SH-SY5Y (cell line): ENCODE measurements at regions not wholly inside any gene's neighbourhood (a gene's known extent, or its start where the extent isn't known, plus 50 kb on each side); places are given as distances from the start of the nearest gene placed in this dataset.

Experiments
- GATA2 ChIP-seq: IDR thresholded peaks from 2 replicates; pipeline ENCODE4 v1.6.1; 2011; ENCODE audit warnings: mild to moderate bottlenecking, low read depth, low read length
- GATA3 ChIP-seq: IDR thresholded peaks from 2 replicates; pipeline ENCODE4 v1.6.1; 2011; ENCODE audit warnings: low read depth, mild to moderate bottlenecking, low read length, moderate library complexity

- TF ChIP-seq GATA3 = no peak
- no peak for TF ChIP-seq GATA2
Measured at GRCh38 chr3:77815467-77815866, 775.6 kb downstream of the ROBO2 start.

- TF ChIP-seq GATA2 (no peak), GATA3 (no peak)
Measured at GRCh38 chr3:77816366-77816765, 776.5 kb downstream of the ROBO2 start.

GRCh38 chr3:77825001-77825827 is 785.3 kb downstream of the ROBO2 start:
- TF ChIP-seq GATA2 (no peak), GATA3 (no peak)

- no peak for TF ChIP-seq GATA3
- no peak for TF ChIP-seq GATA2
Measured at GRCh38 chr3:77835921-77836320, 796.0 kb downstream of the ROBO2 start.

GRCh38 chr3:77837456-77838025 is 797.6 kb downstream of the ROBO2 start:
- TF ChIP-seq GATA3 (no peak), GATA2 (no peak)

GRCh38 chr3:77859156-77859555 is 819.3 kb downstream of the ROBO2 start:
- TF ChIP-seq GATA3 = no peak
- TF ChIP-seq GATA2 = no peak

- TF ChIP-seq GATA3 = no peak
- no peak for TF ChIP-seq GATA2
Measured at GRCh38 chr3:77868725-77869124, 828.8 kb downstream of the ROBO2 start.

- TF ChIP-seq GATA2 = no peak
- no peak for TF ChIP-seq GATA3
Measured at GRCh38 chr3:77869423-77869822, 829.5 kb downstream of the ROBO2 start.

- TF ChIP-seq GATA3 (no peak), GATA2 (no peak)
Measured at GRCh38 chr3:77871436-77871835, 831.5 kb downstream of the ROBO2 start.

- TF ChIP-seq GATA2 (no peak), GATA3 (no peak)
Measured at GRCh38 chr3:77873598-77873997, 833.7 kb downstream of the ROBO2 start.

GRCh38 chr3:77885381-77885780 is 845.5 kb downstream of the ROBO2 start:
- TF ChIP-seq GATA2 (no peak), GATA3 (no peak)

GRCh38 chr3:77887611-77888010 is 847.7 kb downstream of the ROBO2 start:
- TF ChIP-seq GATA3 (no peak), GATA2 (no peak)

- TF ChIP-seq GATA3 (no peak), GATA2 (no peak)
Measured at GRCh38 chr3:77889616-77890015, 849.7 kb downstream of the ROBO2 start.

GRCh38 chr3:77898621-77899020 is 858.7 kb downstream of the ROBO2 start:
- TF ChIP-seq GATA2 (no peak), GATA3 (no peak)

- TF ChIP-seq GATA3 = no peak
- TF ChIP-seq GATA2 = no peak
Measured at GRCh38 chr3:77902675-77903074, 862.8 kb downstream of the ROBO2 start.

GRCh38 chr3:77906102-77906709 is 866.3 kb downstream of the ROBO2 start:
- TF ChIP-seq GATA3 = no peak
- TF ChIP-seq GATA2 = no peak
